MM.1S (cell line): ENCODE measurements at regions not wholly inside any gene's neighbourhood (a gene's known extent, or its start where the extent isn't known, plus 50 kb on each side); places are given as distances from the start of the nearest gene placed in this dataset.

ENCODE experiments used
- EZH2 ChIP-seq: fragments of 300-600 bp; sonication (generic); optimal IDR thresholded peaks from 2 replicates; pipeline ENCODE3; 2017; ENCODE audit warnings: low read depth, mild to moderate bottlenecking, antibody characterized with exemption, low read length, mixed read lengths
- TF ChIP-seq, protein P1 (sequence below): fragments of 300-600 bp; sonication (generic); IDR thresholded peaks from 2 replicates; pipeline ENCODE4 v1.5.1; 2016; ENCODE audit warnings: antibody characterized with exemption, low read length, mixed read lengths

DNA sequence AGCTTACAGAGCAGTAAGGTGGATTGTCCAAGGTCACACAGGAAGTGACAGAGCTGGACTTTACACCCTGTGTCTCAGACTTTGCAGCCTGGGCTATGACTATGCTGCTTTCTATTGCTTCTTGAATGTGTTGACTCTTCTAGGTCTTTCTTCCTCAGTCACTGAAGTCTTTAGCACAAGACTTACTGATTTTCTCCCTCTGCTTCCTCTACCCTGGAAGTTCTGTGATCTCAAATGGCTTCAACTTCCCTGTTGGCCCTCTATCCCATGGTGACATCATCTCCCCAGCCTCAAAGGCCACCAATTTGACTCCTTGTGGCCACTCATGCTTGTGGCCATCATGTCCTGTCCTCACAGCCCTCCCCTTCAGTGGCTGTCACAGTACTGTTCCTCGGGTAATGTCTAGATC, 181.3 kb downstream of the HS3ST3A1 start:
- TF ChIP-seq EZH2 = no peak
- TF ChIP-seq, protein P1, sequence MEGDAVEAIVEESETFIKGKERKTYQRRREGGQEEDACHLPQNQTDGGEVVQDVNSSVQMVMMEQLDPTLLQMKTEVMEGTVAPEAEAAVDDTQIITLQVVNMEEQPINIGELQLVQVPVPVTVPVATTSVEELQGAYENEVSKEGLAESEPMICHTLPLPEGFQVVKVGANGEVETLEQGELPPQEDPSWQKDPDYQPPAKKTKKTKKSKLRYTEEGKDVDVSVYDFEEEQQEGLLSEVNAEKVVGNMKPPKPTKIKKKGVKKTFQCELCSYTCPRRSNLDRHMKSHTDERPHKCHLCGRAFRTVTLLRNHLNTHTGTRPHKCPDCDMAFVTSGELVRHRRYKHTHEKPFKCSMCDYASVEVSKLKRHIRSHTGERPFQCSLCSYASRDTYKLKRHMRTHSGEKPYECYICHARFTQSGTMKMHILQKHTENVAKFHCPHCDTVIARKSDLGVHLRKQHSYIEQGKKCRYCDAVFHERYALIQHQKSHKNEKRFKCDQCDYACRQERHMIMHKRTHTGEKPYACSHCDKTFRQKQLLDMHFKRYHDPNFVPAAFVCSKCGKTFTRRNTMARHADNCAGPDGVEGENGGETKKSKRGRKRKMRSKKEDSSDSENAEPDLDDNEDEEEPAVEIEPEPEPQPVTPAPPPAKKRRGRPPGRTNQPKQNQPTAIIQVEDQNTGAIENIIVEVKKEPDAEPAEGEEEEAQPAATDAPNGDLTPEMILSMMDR = no peak
